ENCODE measurements at regions not wholly inside any gene's neighbourhood (a gene's known extent, or its start where the extent isn't known, plus 50 kb on each side); places are given as distances from the start of the nearest gene placed in this dataset.

GRCh38 chr18:4582431-4583335, 127.6 kb upstream of the DLGAP1 start:
- no peak for ATAC-seq (ENCODE audit: low FRiP score in 2 of 2)
- H3K4me1 ChIP-seq, result no peaks in the 10 kb centered on the region

GRCh38 chr18:4581966-4582365, 126.9 kb upstream of the DLGAP1 start:
- DNase-seq, result no peak
- Histone ChIP-seq H3K36me3 (no peaks in the 10 kb centered on the region), H3K27ac (no peak overlapping the region), H3K4me3 (no peak overlapping the region), H3K4me1 (no peaks in the 10 kb centered on the region), H3K9me3 (peaks cover 0 to 11% (median 5%) of the 10 kb centered on the region in 4 donors), H3K27me3 (no peaks in the 10 kb centered on the region)
- ATAC-seq (ENCODE audit: low FRiP score in 2 of 2), result no peak
- WGBS, 2 donors, result 57 to 65% methylated on average over 2 of the region's 2 CpGs
- no peak for TF ChIP-seq POLR2AphosphoS5 (IDR thresholded peaks at IDR 0.05)

More at GRCh38 chr18:4582431-4583335, 127.6 kb upstream of the DLGAP1 start:
- Histone ChIP-seq H3K9me3 (peaks cover 0 to 8% (median 3%) of the 10 kb centered on the region in 4 donors), H3K4me3 (no peak overlapping the region), H3K27ac (no peak overlapping the region), H3K27me3 (no peaks in the 10 kb centered on the region), H3K36me3 (no peaks in the 10 kb centered on the region)
- no peak for DNase-seq
- 72 to 80% methylated on average over 3 of the region's 3 CpGs for WGBS, 2 donors
- TF ChIP-seq CTCF (IDR thresholded peaks at IDR 0.05), result no peak
- no peak for TF ChIP-seq POLR2AphosphoS5 (IDR thresholded peaks at IDR 0.05)
- no peak for TF ChIP-seq POLR2A (IDR thresholded peaks at IDR 0.05)
- TF ChIP-seq EP300 (IDR thresholded peaks at IDR 0.05), result no peak

- no peaks in the 10 kb centered on the region for H3K27me3 ChIP-seq
- WGBS, 2 donors, result 76 to 94% methylated on average over 5 of the region's 5 CpGs
- ATAC-seq (ENCODE audit: low FRiP score in 2 of 2), result peak in 1 of 2 donors; percentile 85
These were observed 123.3 kb upstream of the DLGAP1 start for GRCh38 chr18:4578449-4578848.

GRCh38 chr18:4573735-4574134, 118.6 kb upstream of the DLGAP1 start:
- H3K9me3 ChIP-seq, result peaks cover 2 to 21% (median 11%) of the 10 kb centered on the region in 4 donors
- no peak overlapping the region for H3K4me3 ChIP-seq
- no peak overlapping the region for H3K27ac ChIP-seq
- H3K27me3 ChIP-seq, result no peaks in the 10 kb centered on the region
- no peak for DNase-seq
- no peaks in the 10 kb centered on the region for H3K4me1 ChIP-seq
- no peaks in the 10 kb centered on the region for H3K36me3 ChIP-seq
- WGBS, 2 donors, result 35 to 81% methylated on average over 2 to 3 of the region's 3 CpGs
- no peak for ATAC-seq (ENCODE audit: low FRiP score in 2 of 2)
- TF ChIP-seq POLR2A (IDR thresholded peaks at IDR 0.05) (no peak), POLR2AphosphoS5 (IDR thresholded peaks at IDR 0.05) (no peak), CTCF (IDR thresholded peaks at IDR 0.05) (no peak), EP300 (IDR thresholded peaks at IDR 0.05) (no peak)

More at GRCh38 chr18:4578449-4578848, 123.3 kb upstream of the DLGAP1 start:
- no peaks in the 10 kb centered on the region for H3K4me1 ChIP-seq
- no peak overlapping the region for H3K27ac ChIP-seq
- no peaks in the 10 kb centered on the region for H3K36me3 ChIP-seq
- no peak overlapping the region for H3K4me3 ChIP-seq
- H3K9me3 ChIP-seq, result peaks cover 2 to 20% (median 11%) of the 10 kb centered on the region in 4 donors
- no peak for TF ChIP-seq EP300 (IDR thresholded peaks at IDR 0.05)
- TF ChIP-seq POLR2AphosphoS5 (IDR thresholded peaks at IDR 0.05), result no peak
- TF ChIP-seq CTCF (IDR thresholded peaks at IDR 0.05), result no peak
- no peak for TF ChIP-seq POLR2A (IDR thresholded peaks at IDR 0.05)
- DNase-seq, result no peak

GRCh38 chr18:4557502-4557901, 102.4 kb upstream of the DLGAP1 start:
- H3K9me3 ChIP-seq, result no peaks in the 10 kb centered on the region

More at GRCh38 chr18:4557502-4557901, 102.4 kb upstream of the DLGAP1 start:
- Histone ChIP-seq H3K27ac (no peak overlapping the region), H3K36me3 (no peaks in the 10 kb centered on the region), H3K27me3 (no peaks in the 10 kb centered on the region), H3K4me3 (no peak overlapping the region), H3K4me1 (no peaks in the 10 kb centered on the region)
- ATAC-seq (ENCODE audit: low FRiP score in 2 of 2), result no peak
- no peak for DNase-seq
- WGBS, 2 donors, result 84 to 95% methylated on average over 3 of the region's 3 CpGs
- TF ChIP-seq POLR2A (IDR thresholded peaks at IDR 0.05) (no peak), POLR2AphosphoS5 (IDR thresholded peaks at IDR 0.05) (no peak), EP300 (IDR thresholded peaks at IDR 0.05) (no peak), CTCF (IDR thresholded peaks at IDR 0.05) (no peak)
